KG1 (cell line): ENCODE measurements at regions not wholly inside any gene's neighbourhood (a gene's known extent, or its start where the extent isn't known, plus 50 kb on each side); places are given as distances from the start of the nearest gene placed in this dataset.
"Not testable (repeated sequence)": the region's sequence is repeated elsewhere in the genome, so short reads cannot be mapped to it uniquely, and the experiment has no call there.

ENCODE experiments used
- DNase-seq: peaks from one replicate; lab custom pipeline; 2025; lab: John Stamatoyannopoulos, UW

DNA sequence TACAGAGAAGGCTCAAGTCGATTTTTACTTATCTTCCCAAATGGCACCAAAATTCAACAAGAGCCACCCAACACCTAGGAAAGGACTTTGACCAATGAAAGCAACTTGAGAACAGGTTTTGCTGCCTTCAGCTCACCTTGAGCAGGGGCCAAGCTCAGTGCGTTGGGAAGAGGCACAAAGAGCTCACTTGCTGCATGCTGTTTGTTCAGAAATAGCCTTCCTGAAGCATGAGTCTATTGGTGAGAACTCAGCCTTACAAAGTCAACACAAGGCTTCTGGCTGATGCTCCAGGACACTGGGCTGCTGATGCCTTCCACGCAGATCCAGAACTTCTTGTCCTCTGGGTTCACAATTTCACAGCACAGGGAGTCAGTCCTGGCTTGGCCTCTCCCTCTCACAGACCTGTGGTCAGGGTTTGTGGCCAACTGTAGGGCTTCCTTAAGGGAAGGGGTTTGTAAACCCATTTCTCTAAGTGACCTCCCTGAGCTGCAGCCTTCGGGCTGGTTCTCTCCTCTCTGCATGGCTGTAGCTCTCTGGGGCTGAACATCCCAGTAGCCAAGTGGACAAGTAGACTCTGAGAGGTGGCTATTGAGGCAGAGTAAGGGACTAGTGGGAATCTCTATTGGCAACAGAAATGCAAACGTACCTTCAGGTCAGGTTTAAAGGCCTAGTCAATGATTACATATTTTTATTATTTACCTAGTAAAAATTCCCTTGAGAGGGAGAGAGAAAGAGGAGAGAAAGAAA, 124.7 kb upstream of the GATA6 start:
- DNase-seq: no peak

- no peak for DNase-seq
Measured at GRCh38 chr18:22045221-22045918, 124.0 kb upstream of the GATA6 start.

GRCh38 chr18:22046473-22046872, 122.9 kb upstream of the GATA6 start:
- DNase-seq: no peak

- DNase-seq: no peak
Measured at GRCh38 chr18:22047485-22047884, 121.9 kb upstream of the GATA6 start.

GRCh38 chr18:22048221-22048620, 121.2 kb upstream of the GATA6 start:
- DNase-seq: no peak

DNA sequence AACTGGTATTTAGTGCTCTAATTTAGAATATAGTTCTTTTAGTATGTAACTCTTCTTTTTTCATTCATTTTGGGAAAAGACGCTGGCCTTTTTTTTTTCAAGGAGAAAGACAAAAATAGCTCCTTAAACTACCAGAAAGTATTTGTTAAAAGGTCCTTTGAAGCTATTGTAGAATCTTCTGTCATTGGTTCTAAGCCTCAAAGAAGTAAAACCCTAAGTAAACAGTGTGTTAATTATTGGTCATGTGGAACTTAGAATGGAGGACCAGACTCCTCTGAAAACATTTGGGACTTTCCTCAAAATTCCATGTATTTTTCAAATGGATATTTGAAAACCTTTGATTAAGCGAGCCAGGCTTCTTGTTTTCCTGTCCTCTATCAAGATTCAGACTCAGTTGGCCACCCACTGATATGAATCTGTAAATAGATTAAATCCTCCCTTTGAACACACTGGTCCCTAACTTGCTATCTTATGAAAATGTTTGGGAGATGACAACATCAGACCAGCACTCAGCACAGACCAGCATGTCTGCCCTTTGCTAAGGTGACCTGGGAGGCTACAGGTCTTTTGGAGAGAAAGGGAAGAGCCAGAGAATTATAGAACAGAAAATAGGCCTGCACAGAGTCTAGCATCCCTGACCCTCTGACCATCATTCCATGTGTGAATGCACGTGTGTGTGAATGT, 120.3 kb upstream of the GATA6 start:
- no peak for DNase-seq

DNA sequence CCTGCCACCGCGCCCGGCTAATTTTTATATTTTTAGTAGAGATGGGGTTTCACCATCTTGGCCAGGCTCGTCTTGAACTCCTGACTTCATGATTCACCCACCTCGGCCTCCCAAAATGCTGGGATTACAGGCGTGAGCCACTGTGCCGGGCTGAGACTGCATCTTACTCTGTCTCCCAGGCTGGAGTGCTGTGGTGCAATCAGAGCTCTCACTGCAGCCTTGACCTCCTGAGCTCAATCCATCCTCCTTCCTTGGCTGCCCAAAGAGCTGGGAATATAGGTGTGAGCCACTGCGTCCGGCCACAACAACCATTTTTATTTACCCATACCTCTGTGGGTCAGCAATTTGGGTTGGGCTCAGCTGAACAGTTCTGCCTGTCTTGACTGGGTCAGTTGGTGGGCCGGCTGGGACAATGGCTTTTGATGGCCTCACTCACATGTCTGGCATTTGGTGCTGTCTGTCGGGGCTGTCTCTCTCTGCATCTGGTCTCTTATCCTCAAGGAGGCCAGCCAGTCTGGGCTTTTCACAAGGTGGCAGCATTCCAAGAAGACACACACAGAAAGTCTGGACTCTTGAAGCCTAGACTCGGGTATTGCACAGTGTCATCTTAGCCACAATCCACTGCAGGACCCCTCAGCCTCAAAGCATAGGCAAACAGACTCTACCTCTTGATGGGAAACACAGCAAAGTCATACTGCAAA, 116.8 kb upstream of the GATA6 start:
- no peak for DNase-seq

GRCh38 chr18:22055466-22056238, 113.7 kb upstream of the GATA6 start:
- no peak for DNase-seq

- DNase-seq: no peak
Measured at GRCh38 chr18:22056950-22057349, 112.4 kb upstream of the GATA6 start.

DNA sequence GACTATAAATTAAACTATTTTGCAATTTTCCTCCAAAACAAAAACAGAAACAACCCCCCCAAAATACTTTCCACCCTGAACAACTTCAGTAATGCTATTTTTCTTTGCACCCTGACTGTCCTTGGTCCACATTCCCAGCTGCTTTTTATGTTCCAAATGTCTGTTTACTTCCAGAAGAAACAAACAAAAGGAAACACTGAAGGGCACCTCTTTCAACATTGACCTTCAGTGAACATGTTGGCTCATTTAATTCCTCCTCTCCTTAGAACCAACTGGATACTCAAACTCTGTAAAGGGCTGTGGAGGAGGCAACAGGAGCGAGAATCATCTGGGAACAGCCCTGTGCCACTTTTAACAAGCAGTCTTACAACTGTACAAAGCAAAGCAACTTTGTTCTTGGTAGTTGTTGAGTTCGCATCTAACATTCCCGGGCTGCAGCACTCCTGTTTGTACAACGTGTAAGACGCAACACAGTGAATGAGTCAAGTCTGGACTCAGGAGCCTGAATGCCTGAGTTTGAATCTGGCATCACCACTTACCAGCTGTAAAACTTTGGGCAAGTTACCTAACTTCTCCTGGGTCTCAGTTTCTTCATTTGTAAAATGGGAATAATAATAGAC, 111.4 kb upstream of the GATA6 start:
- DNase-seq: no peak

- no peak for DNase-seq
Measured at GRCh38 chr18:22060361-22060760, 109.0 kb upstream of the GATA6 start.

DNA sequence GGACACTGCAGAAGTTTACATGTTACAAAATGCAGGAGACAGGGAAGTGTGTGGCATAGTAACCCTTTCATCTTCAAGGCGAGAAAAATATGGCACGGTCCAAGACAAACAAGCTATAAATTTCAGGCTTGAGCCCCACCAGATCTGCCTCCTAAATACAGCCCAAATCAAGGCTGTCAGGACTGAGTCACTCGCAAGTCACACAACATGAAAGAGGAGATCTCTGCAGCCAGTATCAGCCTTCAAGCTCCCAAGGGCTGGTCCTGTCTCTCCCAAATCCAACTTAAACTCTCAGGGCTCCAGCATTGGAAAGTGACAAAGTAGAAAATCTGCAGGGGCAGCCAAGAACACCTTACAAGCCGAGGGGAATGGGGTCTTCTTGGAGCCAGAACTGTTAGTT, 106.3 kb upstream of the GATA6 start:
- no peak for DNase-seq

DNA sequence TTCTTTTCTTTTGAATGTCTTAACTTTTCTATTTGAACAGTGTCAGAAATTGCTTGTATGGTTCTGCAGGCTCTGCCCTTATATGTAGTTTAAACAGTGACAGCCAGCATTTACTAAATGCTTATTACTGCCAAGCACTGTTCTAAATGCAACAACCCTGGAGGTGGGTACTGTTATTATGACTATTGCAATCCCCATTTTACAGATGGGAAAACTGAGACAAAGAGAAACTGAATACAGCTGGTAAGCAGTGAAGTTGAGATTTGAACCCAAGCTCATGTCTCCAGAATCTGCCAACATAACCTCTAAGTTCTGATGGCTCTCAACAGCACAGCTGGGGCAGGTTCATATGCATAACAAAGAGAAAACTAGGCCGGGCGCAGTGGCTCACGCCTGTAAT, 105.7 kb upstream of the GATA6 start:
- no peak for DNase-seq

GRCh38 chr18:22064581-22064980, 104.8 kb upstream of the GATA6 start:
- no peak for DNase-seq

GRCh38 chr18:22065311-22065710, 104.1 kb upstream of the GATA6 start:
- no peak for DNase-seq

DNA sequence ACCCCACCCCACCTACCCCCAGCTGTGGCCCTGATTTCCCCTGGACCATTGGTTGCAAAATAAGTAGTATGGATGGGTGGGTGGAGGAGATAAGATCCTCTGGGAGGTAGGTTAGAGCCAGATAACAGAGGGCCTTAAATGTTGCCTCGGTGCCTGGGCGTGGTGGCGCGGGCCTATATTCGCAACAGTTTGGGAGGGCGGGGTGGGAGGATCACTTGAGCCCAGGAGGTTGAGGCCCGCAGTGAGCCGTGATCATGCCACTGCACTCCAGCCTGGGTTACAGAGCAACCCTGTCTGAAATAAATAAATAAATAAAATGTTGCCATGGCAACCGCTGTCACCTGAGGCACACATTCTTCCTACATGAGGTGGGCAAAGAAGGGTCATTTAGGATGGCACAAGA, 103.3 kb upstream of the GATA6 start:
- DNase-seq: no peak

DNA sequence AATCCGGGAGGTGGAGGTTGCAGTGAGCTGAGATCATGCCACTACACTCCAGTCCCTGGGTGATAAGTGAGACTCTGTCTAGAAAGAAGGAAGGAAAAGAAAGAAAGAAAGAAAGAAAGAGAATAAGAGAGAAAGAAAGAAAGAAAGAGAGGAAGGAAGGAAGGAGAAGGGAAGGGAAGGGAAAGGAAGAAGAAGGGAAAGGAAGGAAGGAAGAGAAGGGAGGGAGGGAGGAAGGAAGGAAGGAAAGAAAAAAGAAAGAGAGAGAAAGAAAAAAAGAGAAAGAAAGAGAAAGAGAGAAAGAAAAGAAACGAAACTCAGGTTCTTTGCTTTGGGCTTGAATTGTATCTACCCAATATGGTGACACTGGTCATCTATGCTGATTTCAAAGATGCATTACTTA, 102.3 kb upstream of the GATA6 start:
- DNase-seq: no peak

GRCh38 chr18:22067682-22068081, 101.7 kb upstream of the GATA6 start:
- no peak for DNase-seq

- DNase-seq: not testable (repeated sequence)
Measured at GRCh38 chr18:22068784-22069183, 100.6 kb upstream of the GATA6 start.

GRCh38 chr18:22069916-22070315, 99.5 kb upstream of the GATA6 start:
- DNase-seq: no peak

DNA sequence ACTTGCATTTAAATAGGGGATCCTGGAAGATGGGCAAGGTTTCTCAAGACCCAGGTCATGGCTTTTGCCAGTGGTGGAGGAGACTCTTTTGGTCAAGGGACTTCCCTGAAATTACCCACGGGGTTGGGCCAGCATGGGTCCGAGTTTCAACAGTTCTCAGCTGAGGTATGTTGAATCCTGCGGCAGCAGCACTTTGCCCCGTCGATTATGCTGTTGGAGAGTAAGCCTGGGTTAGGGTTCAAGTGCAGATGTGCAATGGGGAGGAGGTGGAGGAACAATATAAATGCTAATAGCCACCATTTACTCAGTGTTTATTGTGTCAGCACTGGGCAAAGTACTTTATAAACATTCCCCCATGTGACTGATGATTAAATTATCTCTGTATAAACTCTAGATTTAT, 96.0 kb upstream of the GATA6 start:
- no peak for DNase-seq
